ENCODE measurements at regions not wholly inside any gene's neighbourhood (a gene's known extent, or its start where the extent isn't known, plus 50 kb on each side); places are given as distances from the start of the nearest gene placed in this dataset.

- ATAC-seq, result peak in 1 of 2 donors; percentile 72
- DNase-seq, result peak; percentile 22
- intact Hi-C loops (cut with DNase I), result no loop called here
These were observed 125.3 kb upstream of the ABCA1 start for GRCh38 chr9:105053209-105053652.

GRCh38 chr9:105054491-105054890, 126.5 kb upstream of the ABCA1 start:
- peak in 1 of 2 donors; percentile 36 for ATAC-seq
- DNase-seq, result no peak
- intact Hi-C loops (cut with DNase I), result no loop called here

DNA sequence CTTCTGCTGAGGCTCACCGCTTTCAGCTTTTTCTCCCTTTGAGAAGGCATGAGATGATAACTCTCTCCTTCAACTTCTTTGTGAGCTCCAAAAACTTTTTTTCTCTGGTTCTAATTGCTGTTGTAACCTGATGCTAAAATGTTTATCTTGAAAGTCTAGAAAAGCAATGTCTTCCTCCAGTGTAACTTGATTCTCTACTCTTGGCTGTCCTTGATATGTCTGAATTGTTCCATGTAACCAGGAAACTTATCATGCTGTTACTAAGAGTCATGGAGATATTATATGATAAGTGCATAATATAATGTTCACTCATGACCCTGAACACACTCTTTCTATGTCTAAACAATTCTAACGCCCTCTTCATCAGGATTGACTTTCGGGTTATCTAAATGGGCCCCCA, 128.0 kb upstream of the ABCA1 start:
- intact Hi-C loops (cut with DNase I), result no loop called here
- ATAC-seq, result no peak

GRCh38 chr9:105057551-105057950, 129.6 kb upstream of the ABCA1 start:
- DNase-seq (no peak), ATAC-seq (no peak)
- intact Hi-C loops (cut with DNase I), result no loop called here

More for the DNA sequence above, 128.0 kb upstream of the ABCA1 start:
- no peak for DNase-seq

DNA sequence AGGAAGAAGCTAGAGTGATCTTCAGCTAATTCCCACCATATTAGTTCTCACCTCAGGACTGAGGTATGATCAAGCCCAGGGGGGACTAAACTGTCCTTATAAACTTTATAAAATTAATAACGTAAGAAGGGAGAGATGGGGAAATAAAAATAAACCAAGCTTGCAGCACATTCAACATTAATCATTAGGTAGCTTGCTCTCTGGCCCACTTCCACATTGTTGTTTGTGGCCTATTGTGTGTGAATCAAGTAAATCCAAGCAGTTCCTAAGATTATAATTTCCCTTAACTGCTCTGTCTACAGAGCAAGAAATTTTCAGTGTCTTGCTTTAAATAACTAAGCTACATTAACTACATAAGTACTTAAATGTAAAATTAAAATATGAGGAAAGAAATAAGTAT, 131.3 kb upstream of the ABCA1 start:
- intact Hi-C loops (cut with DNase I), result no loop called here
- no peak for DNase-seq
- no peak for ATAC-seq

DNA sequence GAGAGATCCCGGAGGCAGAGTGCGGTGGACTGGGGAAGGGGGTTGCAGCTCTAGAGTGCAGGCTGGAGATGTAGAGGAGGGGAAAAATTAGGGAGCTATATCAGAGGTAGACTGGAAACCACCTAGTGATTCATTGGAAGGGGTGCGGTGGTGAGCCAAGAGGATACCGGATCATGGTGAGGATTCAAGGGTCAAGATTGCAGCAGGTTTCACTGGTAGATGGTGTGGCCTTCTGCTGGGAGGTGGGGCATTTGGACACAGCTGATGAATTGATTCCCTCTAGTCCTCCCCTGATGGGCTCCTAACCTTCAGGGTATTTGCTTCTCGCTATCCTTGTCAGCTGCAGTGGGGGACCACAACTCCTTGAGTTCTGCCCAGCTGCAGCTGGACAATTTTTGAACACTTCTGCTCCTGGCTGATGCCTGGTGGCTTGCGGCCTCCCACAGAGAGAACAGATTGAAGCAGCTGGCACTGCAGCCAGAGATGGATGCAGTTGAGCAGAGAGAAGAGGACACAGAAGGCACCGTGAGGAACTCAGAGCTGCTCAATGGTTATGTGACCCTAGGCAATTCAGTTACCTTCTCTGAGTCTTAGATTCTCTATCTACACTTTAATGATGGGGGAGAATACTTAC, 134.4 kb upstream of the ABCA1 start:
- DNase-seq (no peak), ATAC-seq (no peak)

GRCh38 chr9:105064248-105065097, 136.5 kb upstream of the ABCA1 start:
- DNase-seq (peak; percentile 92), ATAC-seq (peak; percentile 96 to 97)
- intact Hi-C loops (cut with DNase I), result loop anchor here in 1 of 2 donors (5.0 to 10.0 kb wide), 2 partner anchors 67 to 350 kb away; no protein-coding TSS in a partner anchor

More for the DNA sequence above, 134.4 kb upstream of the ABCA1 start:
- intact Hi-C loops (cut with DNase I), result loop anchor here in 1 of 2 donors (5.0 to 10.0 kb wide), 2 partner anchors 65 to 352 kb away; no protein-coding TSS in a partner anchor

- intact Hi-C loops (cut with DNase I), result loop anchor here in 1 of 2 donors (10.0 kb wide), 1 partner anchor 349 kb away; no protein-coding TSS in a partner anchor
- DNase-seq (no peak), ATAC-seq (no peak)
These were observed 137.4 kb upstream of the ABCA1 start for GRCh38 chr9:105065098-105066088.

- intact Hi-C loops (cut with DNase I), result loop anchor here in 1 of 2 donors (10.0 kb wide), 1 partner anchor 348 kb away; no protein-coding TSS in a partner anchor
- ATAC-seq, result no peak
- DNase-seq, result no peak
These were observed 138.4 kb upstream of the ABCA1 start for GRCh38 chr9:105066275-105066865.

DNA sequence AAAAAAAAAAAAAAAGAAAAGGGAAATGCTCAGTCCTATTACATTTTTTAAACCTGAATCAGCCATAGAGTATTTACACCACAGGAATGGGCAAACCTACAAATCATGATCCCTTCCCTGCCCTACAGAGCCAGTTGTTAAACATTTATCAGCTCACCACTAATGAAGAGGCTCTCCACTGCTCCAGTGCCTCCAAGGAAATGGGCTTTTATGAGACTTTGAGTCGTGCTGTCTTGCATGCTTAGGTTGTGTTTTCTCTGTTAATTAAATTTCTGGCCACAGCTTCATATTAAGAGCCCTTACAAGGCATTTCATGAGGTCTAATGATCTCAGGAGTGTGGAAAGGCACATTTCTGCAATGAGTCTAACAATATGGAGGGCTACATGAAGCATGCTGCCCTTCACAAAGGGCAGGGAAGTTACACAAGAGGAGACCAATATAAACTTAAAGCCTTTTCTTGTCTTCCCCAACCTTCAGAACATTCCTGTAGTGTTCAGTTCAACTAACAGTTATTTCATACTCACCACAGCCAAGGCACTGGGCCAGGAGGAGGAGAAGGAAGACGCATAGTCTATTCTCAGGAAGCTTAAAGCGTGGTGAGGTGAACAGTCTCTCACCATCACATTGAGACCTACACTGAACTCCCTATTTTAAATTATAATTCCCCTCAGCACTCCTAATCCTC, 140.1 kb upstream of the ABCA1 start:
- DNase-seq (no peak), ATAC-seq (no peak)
- intact Hi-C loops (cut with DNase I), result loop anchor here in 1 of 2 donors (10.0 kb wide), 1 partner anchor 347 kb away; no protein-coding TSS in a partner anchor

DNA sequence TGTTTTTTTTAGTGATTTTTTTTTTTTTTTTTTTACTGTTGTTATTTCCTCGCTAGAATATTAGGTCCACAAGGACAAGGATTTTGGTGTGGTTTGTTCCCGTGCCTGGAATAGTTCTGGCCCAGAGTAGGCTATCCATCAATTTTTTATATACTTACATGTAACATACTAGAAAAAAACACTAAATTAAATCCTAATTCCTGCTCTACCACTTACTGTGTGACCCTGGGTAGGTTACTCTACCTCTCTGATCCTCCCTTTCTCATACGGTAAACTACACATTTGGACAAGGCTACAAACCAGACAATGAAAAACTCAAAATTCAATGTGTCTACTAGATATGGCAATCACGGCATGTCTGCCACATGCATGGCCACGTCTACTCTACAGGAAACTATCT, 141.3 kb upstream of the ABCA1 start:
- DNase-seq (no peak), ATAC-seq (no peak)
- intact Hi-C loops (cut with DNase I), result loop anchor here in 1 of 2 donors (10.0 kb wide), 1 partner anchor 346 kb away; no protein-coding TSS in a partner anchor

DNA sequence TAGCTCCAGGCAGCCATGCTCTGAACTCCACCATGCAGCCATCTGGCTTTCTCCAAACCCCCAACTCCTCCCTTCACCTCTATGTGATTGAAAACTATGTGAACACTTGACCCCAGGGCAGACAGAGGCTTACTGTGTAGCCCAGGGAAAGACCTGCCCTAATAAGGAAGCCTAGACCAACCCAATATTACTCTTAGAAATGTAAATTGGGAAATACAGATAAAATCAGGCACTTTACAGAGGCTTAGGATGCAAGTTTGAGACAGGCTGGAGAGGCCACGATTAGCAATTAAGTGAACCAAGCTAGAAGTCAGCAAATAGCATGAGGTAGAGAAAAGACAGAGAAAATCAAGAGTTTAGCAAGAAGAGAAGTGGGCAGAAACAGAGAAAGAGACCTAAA, 141.7 kb upstream of the ABCA1 start:
- DNase-seq (no peak), ATAC-seq (no peak)
- intact Hi-C loops (cut with DNase I), result loop anchor here in 1 of 2 donors (10.0 kb wide), 2 partner anchors 205 to 345 kb away; no protein-coding TSS in a partner anchor

DNA sequence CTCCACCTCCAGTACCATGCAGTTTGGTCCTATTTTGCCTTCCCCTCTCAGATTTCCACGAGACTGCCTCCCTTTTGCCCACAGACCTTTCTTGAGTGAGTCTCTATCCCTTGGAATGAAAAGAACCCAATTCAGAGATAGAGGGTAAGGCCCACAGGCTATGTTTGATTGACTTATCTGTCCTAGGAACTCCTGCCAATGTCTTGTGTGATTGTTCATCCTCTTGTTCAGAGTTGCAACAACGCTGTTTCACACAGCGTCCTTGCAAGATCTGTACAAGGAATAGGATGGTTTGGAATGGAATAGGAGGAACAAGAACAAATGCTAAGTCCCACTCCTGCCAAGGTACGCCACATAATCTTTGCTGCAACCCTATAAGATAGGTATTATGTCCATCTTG, 142.2 kb upstream of the ABCA1 start:
- intact Hi-C loops (cut with DNase I), result loop anchor here in 1 of 2 donors (10.0 kb wide), 1 partner anchor 205 kb away; no protein-coding TSS in a partner anchor
- DNase-seq (no peak), ATAC-seq (peak in 1 of 2 donors; percentile 34)

GRCh38 chr9:105072476-105072875, 144.5 kb upstream of the ABCA1 start:
- intact Hi-C loops (cut with DNase I), result loop anchor here in 1 of 2 donors (10.0 kb wide), 1 partner anchor 208 kb away; no protein-coding TSS in a partner anchor
- no peak for DNase-seq
- no peak for ATAC-seq

- no peak for DNase-seq
- no peak for ATAC-seq
- intact Hi-C loops (cut with DNase I), result loop anchor here in 1 of 2 donors (10.0 kb wide), 1 partner anchor 208 kb away; no protein-coding TSS in a partner anchor
These were observed 145.2 kb upstream of the ABCA1 start for GRCh38 chr9:105073147-105073546.

- no peak for ATAC-seq
- DNase-seq, result no peak
- intact Hi-C loops (cut with DNase I), result loop anchor here in 1 of 2 donors (10.0 kb wide), 1 partner anchor 210 kb away; no protein-coding TSS in a partner anchor
These were observed 146.5 kb upstream of the ABCA1 start for GRCh38 chr9:105074491-105074890.

DNA sequence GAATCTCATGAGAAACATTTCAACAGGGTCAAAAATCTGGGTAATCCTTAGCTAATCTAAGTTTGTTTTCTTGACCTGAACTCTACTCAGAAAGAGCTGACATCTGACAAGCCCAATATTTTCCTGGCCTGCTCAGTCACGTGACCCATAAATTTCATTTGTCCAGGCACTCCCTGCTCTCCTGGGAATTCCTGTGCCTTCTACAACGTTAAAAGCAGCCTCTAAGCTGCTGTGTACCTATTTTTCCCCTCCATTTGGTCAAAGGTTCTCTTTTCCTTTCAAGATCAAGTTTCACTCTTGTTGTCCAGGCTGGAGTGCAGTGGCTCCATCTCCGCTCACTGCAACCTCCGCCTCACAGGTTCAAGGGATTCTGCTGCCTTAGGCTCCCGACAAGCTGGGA, 148.8 kb upstream of the ABCA1 start:
- intact Hi-C loops (cut with DNase I), result loop anchor here in 1 of 2 donors (10.0 kb wide), 1 partner anchor 212 kb away; no protein-coding TSS in a partner anchor
- DNase-seq (no peak), ATAC-seq (no peak)

Measured in left cardiac atrium (tissue), 4 donors.